ENCODE measurements at regions not wholly inside any gene's neighbourhood (a gene's known extent, or its start where the extent isn't known, plus 50 kb on each side); places are given as distances from the start of the nearest gene placed in this dataset.

- TF ChIP-seq CTCF (conservative IDR thresholded peaks at IDR 0.05; ENCODE audit: low read length) (no peak), EZH2phosphoT487 (IDR thresholded peaks at IDR 0.05; ENCODE audit: borderline replicate concordance) (no peak)
These were observed 749.7 kb downstream of the DIAPH3 start for GRCh38 chr13:59414006-59414405.
